C4-2B (cell line): ENCODE measurements at regions not wholly inside any gene's neighbourhood (a gene's known extent, or its start where the extent isn't known, plus 50 kb on each side); places are given as distances from the start of the nearest gene placed in this dataset.

Source experiments
- H3K27ac ChIP-seq: fragments of 450-650 bp; 2 replicates; pipeline ENCODE4 v1.5.1; 2017
- ZFX ChIP-seq: fragments of 450-650 bp; IDR thresholded peaks from 2 replicates; pipeline ENCODE4 v1.6.1; 2017
- TF ChIP-seq, protein P1 (sequence below): fragments of 450-650 bp; conservative IDR thresholded peaks from 2 replicates; pipeline ENCODE4 v1.5.1; 2017; ENCODE audit warnings: mild to moderate bottlenecking

DNA sequence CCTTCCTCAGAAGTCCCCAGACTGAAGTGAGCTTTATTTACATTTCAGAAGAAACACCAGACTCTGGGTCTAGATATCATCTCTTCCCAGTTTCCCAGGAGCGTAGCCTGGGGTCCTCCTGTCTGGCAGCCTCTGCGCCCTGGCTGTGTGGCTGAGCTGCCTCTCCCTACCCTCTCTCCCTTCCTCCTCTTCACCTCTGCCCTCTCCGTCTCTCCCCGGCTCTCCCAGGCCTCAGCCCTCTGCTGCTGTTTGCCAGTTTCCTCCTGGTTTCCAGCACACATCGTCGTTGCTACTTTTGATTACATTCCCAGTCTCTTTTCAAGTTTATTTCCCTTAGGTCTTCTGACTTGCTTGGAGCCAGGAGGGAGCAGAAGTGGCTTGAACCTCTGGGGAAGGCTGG, 91.1 kb upstream of the DISP3 start:
- no peak overlapping the region for H3K27ac ChIP-seq
- TF ChIP-seq ZFX = no peak
- TF ChIP-seq, protein P1, sequence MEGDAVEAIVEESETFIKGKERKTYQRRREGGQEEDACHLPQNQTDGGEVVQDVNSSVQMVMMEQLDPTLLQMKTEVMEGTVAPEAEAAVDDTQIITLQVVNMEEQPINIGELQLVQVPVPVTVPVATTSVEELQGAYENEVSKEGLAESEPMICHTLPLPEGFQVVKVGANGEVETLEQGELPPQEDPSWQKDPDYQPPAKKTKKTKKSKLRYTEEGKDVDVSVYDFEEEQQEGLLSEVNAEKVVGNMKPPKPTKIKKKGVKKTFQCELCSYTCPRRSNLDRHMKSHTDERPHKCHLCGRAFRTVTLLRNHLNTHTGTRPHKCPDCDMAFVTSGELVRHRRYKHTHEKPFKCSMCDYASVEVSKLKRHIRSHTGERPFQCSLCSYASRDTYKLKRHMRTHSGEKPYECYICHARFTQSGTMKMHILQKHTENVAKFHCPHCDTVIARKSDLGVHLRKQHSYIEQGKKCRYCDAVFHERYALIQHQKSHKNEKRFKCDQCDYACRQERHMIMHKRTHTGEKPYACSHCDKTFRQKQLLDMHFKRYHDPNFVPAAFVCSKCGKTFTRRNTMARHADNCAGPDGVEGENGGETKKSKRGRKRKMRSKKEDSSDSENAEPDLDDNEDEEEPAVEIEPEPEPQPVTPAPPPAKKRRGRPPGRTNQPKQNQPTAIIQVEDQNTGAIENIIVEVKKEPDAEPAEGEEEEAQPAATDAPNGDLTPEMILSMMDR = no peak

DNA sequence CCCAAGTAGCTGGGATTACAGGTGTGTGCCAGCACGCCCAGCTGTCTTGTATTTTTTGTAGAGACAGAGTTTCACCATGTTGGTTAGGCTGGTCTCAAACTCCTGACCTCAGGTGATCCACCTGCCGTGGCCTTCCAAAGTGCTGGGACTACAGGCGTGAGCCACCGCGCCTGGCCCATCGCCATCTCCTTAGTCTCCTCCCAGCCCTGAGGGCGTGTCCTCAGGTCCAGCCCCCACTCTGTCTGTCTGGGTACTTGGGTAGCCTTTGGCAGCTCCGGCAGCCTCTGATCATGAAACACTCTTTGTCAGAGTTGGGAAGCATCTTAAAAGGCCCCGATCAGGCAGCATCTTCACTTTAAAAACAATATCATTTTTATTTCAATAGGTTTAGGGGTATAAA, 90.3 kb upstream of the DISP3 start:
- TF ChIP-seq, protein P1 = no peak
- TF ChIP-seq ZFX = no peak

DNA sequence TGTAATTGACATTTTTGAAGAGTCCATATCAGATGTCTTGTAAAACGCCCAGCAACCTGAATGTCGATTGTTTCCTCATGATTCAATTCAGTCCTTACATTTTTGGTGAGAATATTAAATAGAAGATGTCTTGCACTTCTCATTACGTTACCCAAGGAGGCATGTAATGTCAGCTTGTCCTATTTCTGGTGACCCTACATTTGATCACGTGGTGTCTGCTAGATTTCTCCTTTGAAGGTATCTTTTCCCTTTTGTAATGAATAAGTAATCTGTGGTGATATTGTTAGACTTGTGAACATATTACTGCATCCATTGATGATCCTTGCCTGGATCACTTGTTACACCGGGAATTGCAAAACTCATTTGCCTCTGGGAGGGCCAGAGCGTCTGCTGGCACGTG, 87.6 kb upstream of the DISP3 start:
- TF ChIP-seq ZFX = no peak
- TF ChIP-seq, protein P1 = no peak
- H3K27ac ChIP-seq = no peak overlapping the region

More for the DNA sequence above, 90.3 kb upstream of the DISP3 start:
- no peak overlapping the region for H3K27ac ChIP-seq

DNA sequence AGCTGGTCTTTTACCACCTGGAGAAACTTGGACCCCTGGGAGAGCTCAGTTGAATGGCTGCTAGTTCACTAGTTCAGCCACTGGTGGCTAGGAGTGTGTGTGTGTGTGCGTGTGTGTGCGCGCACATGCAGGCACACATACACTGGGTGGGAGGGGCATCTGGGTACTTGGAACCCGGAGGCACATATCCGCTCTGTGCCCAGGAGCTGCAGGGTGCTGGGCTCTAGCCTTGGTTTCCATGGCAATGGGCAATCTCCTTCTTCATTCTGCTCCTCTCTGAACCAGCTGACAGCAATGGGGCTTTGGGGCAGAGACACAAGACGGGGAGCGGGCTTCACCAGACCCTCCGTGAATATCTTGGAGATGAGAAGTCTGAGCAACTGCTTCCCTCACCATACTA, 87.1 kb upstream of the DISP3 start:
- H3K27ac ChIP-seq = no peak overlapping the region
- TF ChIP-seq ZFX = no peak
- TF ChIP-seq, protein P1 = no peak

DNA sequence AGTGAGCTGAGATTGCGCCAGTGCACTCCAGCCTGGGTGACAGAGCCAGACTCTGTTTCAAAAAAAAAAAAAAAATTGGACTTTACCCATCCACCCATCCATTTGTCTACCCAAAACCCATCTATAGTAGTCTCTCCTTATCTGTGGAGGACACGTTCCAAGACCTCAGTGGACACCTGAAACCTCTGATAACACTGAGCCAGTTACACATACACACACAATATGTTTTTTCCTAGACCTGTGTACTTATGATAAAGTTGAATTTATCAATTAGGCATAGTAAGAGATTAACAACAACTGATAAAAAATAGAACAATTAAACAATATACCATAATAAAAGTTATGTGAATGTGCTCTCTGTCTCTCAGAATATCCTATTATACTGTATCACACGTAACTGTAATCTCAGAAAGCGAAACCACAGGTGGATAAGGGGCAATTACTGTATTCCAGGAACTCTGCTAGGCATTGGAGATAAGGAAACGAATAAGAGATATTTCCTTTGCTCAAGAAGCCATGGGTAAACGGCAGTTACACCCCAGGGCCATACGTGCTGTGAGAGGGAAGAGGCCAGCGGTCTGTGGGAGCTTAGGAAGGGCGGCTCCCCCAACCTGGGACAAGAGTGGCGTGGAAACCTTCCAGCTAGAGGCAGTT, 84.2 kb upstream of the DISP3 start:
- TF ChIP-seq, protein P1 = no peak
- TF ChIP-seq ZFX = no peak

DNA sequence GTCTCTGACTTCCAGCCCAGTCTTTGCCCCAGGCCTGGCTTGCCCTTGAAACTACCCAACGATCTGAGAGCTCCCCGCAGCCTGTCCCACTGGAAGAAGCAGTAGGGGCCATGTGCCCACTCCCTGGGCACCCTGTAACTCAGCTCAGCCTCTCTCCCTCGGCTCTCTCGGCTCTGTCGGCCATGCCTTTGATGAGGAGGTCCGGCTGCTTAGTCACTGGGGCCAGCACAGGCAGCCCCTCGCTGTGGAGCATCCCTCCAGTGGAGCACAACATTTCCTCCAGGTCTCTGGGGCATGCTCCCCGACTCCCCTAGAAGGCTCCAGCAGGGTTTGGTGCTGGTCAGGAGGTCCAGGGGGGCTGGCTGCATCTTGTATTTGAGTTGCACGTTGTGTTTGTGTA, 83.3 kb upstream of the DISP3 start:
- TF ChIP-seq, protein P1 = no peak
- no peak for TF ChIP-seq ZFX
- H3K27ac ChIP-seq = no peak overlapping the region

More for the DNA sequence above, 84.2 kb upstream of the DISP3 start:
- H3K27ac ChIP-seq = no peak overlapping the region

DNA sequence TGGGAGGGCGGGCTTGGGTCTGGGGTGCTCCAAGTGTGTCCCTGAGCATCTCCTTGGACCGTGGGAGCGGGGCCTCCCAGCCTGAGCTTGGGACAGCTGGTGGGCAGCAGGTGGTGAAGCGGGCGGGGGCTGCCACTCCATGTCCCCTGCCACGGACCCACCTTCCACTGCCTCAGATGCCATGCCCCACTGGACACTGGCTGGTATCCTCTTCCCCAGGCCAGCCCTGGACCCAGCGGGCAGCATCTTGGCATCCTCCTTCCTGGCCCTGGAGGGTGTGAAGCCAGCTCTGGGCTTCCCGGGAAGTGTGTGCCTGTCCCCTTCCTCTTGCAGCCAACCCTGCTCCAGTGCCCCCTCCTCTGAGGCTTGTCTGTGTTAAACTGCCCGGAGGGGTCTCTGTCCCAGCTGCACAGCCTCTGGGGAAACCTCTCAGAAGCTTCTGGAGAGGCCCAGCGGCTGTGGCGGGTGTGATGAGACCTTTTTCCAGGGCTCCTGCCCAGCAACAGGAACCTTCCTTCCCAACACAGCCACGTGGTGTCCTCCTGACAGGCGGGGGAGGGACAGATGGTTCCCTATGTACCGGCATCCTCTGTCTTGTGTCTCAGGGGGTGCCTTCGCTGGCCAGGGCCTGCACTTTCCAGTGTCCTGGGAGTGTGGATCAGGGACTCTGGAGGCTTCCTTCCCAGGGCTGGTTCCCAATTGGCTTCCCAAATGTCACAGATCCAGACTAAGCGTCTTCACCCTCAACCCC, 81.6 kb upstream of the DISP3 start:
- H3K27ac ChIP-seq = no peak overlapping the region
- no peak for TF ChIP-seq ZFX
- TF ChIP-seq, protein P1 = no peak
